Smooth muscle cell (in vitro differentiated cells): ENCODE measurements at regions not wholly inside any gene's neighbourhood (a gene's known extent, or its start where the extent isn't known, plus 50 kb on each side); places are given as distances from the start of the nearest gene placed in this dataset.

Experiments used
- DNase-seq: peaks from one replicate; lab custom pipeline; 2025; ENCODE audit not compliant: unreplicated experiment; lab: John Stamatoyannopoulos, UW
- H2AFZ ChIP-seq: fragments of 200-600 bp; sonication (generic); 2 replicates; pipeline ENCODE4 v1.6.0; 2016; ENCODE audit warnings: antibody characterized with exemption, low read depth, mild to moderate bottlenecking
- H3F3A ChIP-seq: fragments of 200-600 bp; sonication (generic); 2 replicates; pipeline ENCODE4 v1.6.0; 2017; ENCODE audit warnings: antibody characterized with exemption, low read depth
- H3K27ac ChIP-seq: fragments of 200-600 bp; sonication (generic); 2 replicates; pipeline ENCODE4 v1.5.1; 2016; ENCODE audit warnings: low read depth, mild to moderate bottlenecking
- H3K27me3 ChIP-seq: fragments of 200-600 bp; sonication (generic); 2 replicates; pipeline ENCODE4 v1.6.1; 2016; ENCODE audit warnings: low read depth, mild to moderate bottlenecking
- H3K36me3 ChIP-seq: fragments of 200-600 bp; sonication (generic); 2 replicates; pipeline ENCODE4 v1.5.1; 2016; ENCODE audit warnings: low read depth
- H3K4me1 ChIP-seq: fragments of 200-600 bp; sonication (generic); 2 replicates; pipeline ENCODE4 v1.5.1; 2016; ENCODE audit warnings: low read depth
- H3K4me2 ChIP-seq: fragments of 200-600 bp; sonication (generic); 2 replicates; pipeline ENCODE4 v1.6.0; 2016; ENCODE audit warnings: mild to moderate bottlenecking
- H3K4me3 ChIP-seq: fragments of 200-600 bp; sonication (generic); 2 replicates; pipeline ENCODE4 v1.5.1; 2016; ENCODE audit warnings: mild to moderate bottlenecking
- H3K79me2 ChIP-seq: fragments of 200-600 bp; sonication (generic); 2 replicates; pipeline ENCODE4 v1.6.0; 2016; ENCODE audit warnings: low read depth, mild to moderate bottlenecking
- H3K9ac ChIP-seq: fragments of 200-600 bp; sonication (generic); 2 replicates; pipeline ENCODE4 v1.6.0; 2016; ENCODE audit warnings: low read depth
- H3K9me3 ChIP-seq: fragments of 200-600 bp; sonication (generic); replicated peaks from 2 replicates; pipeline ENCODE4 v1.5.1; 2016; ENCODE audit warnings: low read depth
- H4K20me1 ChIP-seq: fragments of 200-600 bp; sonication (generic); 2 replicates; pipeline ENCODE4 v1.6.0; 2016; ENCODE audit warnings: low read depth
- WGBS: methylation state at CpG from one replicate; pipeline ENCODE4 v1.1.7; 2016; ENCODE audit warnings: low lambda C conversion rate; 5-methylcytosine and 5-hydroxymethylcytosine counted together
- TF ChIP-seq, protein P1 (sequence below): fragments of 200-600 bp; sonication (generic); IDR thresholded peaks from 2 replicates; pipeline ENCODE4 v1.5.1; 2017; ENCODE audit warnings: borderline replicate concordance, mild to moderate bottlenecking, antibody characterized with exemption; ENCODE audit not compliant: insufficient read depth, poor library complexity, severe bottlenecking

DNA sequence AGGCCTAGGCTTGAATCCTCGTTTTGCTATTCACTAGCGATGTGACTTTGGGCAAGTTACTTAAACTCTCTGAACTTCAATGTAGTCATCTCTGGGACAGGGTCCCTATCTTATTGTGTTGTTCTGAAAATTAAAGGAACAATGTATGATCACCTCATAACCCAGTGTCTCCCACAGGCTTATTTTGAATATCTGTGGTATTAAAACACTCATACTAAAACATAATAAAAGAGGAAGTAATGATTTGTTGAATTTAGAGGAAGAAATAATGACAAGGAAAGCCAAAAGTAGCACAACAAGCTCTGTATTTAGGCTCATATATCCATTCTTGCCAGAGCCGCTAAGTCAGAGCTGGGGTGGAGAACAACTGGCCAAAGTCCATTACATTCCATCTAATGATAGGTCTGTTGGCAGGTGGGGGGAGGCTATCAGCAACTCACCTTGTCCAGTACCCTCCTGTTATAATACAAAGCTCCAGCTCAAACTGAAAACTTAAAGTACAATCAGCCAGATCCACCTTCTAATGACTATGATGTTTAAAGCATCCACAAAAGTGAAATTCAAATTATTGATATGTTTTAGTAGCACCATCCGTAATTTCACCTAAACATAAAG is 64.5 kb upstream of the LSM6 start:
- Histone ChIP-seq H3F3A (no peaks in the 10 kb centered on the region), H2AFZ (no peak overlapping the region), H3K27me3 (peaks cover 4% of the 10 kb centered on the region), H4K20me1 (no peaks in the 10 kb centered on the region), H3K4me3 (no peak overlapping the region), H3K9ac (no peak overlapping the region), H3K79me2 (no peaks in the 10 kb centered on the region), H3K4me1 (no peaks in the 10 kb centered on the region), H3K36me3 (no peaks in the 10 kb centered on the region), H3K27ac (no peak overlapping the region), H3K4me2 (no peak overlapping the region), H3K9me3 (no peaks in the 10 kb centered on the region)
- no peak for DNase-seq
- WGBS: 88% methylated on average over 4 of the region's 4 CpGs
- TF ChIP-seq, protein P1, sequence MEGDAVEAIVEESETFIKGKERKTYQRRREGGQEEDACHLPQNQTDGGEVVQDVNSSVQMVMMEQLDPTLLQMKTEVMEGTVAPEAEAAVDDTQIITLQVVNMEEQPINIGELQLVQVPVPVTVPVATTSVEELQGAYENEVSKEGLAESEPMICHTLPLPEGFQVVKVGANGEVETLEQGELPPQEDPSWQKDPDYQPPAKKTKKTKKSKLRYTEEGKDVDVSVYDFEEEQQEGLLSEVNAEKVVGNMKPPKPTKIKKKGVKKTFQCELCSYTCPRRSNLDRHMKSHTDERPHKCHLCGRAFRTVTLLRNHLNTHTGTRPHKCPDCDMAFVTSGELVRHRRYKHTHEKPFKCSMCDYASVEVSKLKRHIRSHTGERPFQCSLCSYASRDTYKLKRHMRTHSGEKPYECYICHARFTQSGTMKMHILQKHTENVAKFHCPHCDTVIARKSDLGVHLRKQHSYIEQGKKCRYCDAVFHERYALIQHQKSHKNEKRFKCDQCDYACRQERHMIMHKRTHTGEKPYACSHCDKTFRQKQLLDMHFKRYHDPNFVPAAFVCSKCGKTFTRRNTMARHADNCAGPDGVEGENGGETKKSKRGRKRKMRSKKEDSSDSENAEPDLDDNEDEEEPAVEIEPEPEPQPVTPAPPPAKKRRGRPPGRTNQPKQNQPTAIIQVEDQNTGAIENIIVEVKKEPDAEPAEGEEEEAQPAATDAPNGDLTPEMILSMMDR: no peak

DNA sequence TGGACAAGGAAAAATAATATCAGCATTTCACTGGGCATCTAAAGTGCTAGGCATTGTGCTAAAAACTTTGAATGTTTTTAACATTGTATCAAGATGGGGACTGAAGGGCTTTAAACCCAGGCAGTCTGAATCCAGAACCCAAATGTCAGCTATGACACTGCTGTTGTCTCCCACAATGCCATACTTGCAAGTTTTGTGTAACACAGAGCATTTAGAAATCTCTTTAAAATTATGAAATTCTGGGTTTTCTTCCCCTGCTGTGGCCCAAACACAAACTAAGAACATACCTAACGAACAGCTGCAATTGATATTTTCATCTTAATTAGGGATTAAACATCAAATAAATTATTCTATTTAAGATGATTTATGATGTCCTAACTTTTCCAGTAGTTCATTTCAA is 66.8 kb upstream of the LSM6 start:
- no peak overlapping the region for H3K4me2 ChIP-seq
- H3K4me1 ChIP-seq: no peaks in the 10 kb centered on the region
- no peak overlapping the region for H2AFZ ChIP-seq
- H3K4me3 ChIP-seq: no peak overlapping the region
- no peak for DNase-seq
- no peaks in the 10 kb centered on the region for H4K20me1 ChIP-seq
- WGBS: 67% methylated on average over 1 of the region's 1 CpG
- H3K9me3 ChIP-seq: no peaks in the 10 kb centered on the region
- H3K36me3 ChIP-seq: no peaks in the 10 kb centered on the region
- H3K79me2 ChIP-seq: no peaks in the 10 kb centered on the region
- H3K27me3 ChIP-seq: peaks cover 4% of the 10 kb centered on the region
- TF ChIP-seq, protein P1: no peak
- no peak overlapping the region for H3K27ac ChIP-seq
- H3F3A ChIP-seq: no peaks in the 10 kb centered on the region
- no peak overlapping the region for H3K9ac ChIP-seq

DNA sequence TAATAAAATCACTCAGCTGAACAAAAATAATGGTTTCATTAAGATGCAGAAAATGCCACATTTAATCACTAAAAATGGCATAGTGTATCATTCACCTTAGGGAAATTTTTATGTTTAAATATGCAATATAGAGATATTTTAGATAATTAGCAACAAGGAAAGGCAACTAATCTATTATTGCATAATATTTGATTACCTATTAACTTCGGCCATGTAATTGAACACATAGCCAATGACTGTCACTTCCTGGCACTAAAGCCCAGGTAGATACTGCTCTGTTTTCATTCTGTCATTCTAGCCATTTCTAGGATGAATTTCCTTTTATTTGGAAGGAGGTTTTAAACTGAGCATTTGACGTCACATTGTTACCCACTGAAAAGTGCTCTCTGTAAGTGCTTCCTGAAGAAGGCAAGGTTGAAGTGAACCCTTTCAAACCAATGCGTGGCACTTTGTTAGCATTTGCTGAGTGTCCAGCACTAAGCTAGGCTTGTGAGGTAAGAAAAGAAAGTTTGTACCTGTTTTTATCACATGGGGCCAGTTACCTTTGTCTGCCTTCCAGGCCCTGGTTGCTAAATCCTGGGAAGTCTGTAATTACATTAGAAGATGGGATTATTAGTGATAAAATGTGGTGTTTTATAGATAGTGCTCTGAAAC is 67.8 kb upstream of the LSM6 start:
- Histone ChIP-seq H3K27me3 (peaks cover 4% of the 10 kb centered on the region), H3K9ac (no peak overlapping the region), H3K36me3 (no peaks in the 10 kb centered on the region), H3K4me2 (no peak overlapping the region), H3K27ac (no peak overlapping the region), H2AFZ (no peak overlapping the region), H3K4me1 (no peaks in the 10 kb centered on the region), H3F3A (no peaks in the 10 kb centered on the region), H3K79me2 (no peaks in the 10 kb centered on the region), H3K9me3 (no peaks in the 10 kb centered on the region), H4K20me1 (no peaks in the 10 kb centered on the region), H3K4me3 (no peak overlapping the region)
- WGBS: 91% methylated on average over 3 of the region's 3 CpGs
- TF ChIP-seq, protein P1: no peak
- DNase-seq: no peak

DNA sequence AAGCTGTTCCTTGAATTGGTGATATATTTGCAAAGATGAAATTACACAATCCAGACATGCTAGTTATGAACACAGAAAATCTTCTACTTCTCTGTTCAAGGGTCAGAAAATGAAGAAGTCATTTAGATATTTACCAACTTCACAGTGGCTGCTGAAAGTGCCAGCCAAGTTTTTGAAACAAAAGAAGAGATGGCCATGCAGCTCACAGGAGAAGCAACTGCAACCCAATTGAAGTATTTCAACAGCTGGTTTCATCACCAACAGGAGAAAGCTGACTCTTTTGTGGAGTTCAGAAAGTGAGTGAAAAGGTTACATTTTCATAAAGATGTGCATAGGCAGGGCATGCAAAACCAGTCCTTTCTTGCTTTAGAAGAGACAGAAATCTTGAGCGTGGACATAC is 70.1 kb upstream of the LSM6 start:
- no peak overlapping the region for H3K27ac ChIP-seq
- H3K9ac ChIP-seq: no peak overlapping the region
- no peaks in the 10 kb centered on the region for H4K20me1 ChIP-seq
- TF ChIP-seq, protein P1: no peak
- no peaks in the 10 kb centered on the region for H3K9me3 ChIP-seq
- H2AFZ ChIP-seq: no peak overlapping the region
- no peaks in the 10 kb centered on the region for H3K27me3 ChIP-seq
- no peak overlapping the region for H3K4me2 ChIP-seq
- no peaks in the 10 kb centered on the region for H3K36me3 ChIP-seq
- DNase-seq: no peak
- 100% methylated on average over 1 of the region's 1 CpG for WGBS
- no peak overlapping the region for H3K4me3 ChIP-seq
- no peaks in the 10 kb centered on the region for H3K79me2 ChIP-seq
- no peaks in the 10 kb centered on the region for H3F3A ChIP-seq
- no peaks in the 10 kb centered on the region for H3K4me1 ChIP-seq
